ENCODE measurements at regions not wholly inside any gene's neighbourhood (a gene's known extent, or its start where the extent isn't known, plus 50 kb on each side); places are given as distances from the start of the nearest gene placed in this dataset.

DNA sequence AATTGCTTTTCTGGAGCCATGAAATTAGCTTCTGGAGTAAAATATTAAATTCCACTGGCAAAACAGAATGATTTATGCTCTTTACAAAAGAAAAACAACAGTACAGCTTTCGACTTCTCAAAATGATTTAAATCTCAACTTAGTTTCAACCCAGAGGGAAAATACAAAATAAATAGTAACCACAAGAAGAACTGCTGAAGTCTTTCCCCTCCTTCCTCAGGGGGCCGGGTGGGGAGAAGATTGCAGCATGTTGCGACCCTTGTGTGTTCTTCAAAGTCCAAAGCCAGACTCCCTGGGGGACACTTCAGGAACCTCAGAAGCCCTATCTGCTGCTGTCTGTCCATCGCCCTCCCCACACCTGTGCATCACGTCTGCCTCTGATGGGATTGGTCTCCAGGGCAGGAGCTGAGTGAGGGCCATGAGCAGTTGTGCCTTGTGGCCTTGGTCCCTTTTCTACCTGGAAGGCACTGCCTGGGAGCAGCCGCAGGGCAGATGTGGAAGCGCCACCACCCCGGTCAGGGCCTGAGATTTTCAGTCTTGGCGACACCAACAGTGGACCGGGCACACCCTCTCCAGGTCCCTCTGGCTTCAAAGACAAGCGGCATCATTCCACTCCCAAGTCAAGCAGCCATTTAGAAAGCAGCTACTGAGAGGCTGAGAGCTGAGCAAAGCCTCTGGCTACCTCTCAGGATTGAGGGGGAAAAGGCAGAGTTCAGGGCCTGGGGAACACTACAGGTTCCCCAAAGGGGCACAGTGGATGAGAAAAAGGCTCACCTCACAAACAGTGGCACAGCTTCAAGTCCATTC lies 210.1 kb upstream of the RAB6C start:
- Histone ChIP-seq H3K27me3 (ENCODE audit: low read length) (peaks cover 27% of the 10 kb centered on the region), H3K4me2 (ENCODE audit: low read length) (no peak overlapping the region), H2AFZ (ENCODE audit: low read length) (no peak overlapping the region), H3K27ac (ENCODE audit: low read length) (no peak overlapping the region), H3K4me1 (ENCODE audit: insufficient read depth, low read length) (no peaks in the 10 kb centered on the region), H4K20me1 (ENCODE audit: low read length) (no peaks in the 10 kb centered on the region), H3K79me2 (ENCODE audit: low read length) (no peaks in the 10 kb centered on the region), H3K4me3 (ENCODE audit: low read length) (no peak overlapping the region), H3K36me3 (ENCODE audit: low read depth, low read length) (no peaks in the 10 kb centered on the region), H3K9ac (ENCODE audit: low read length) (no peak overlapping the region), H3K9me2 (replicated peaks; ENCODE audit: low read length) (no peaks in the 10 kb centered on the region), H3K9me3 (ENCODE audit: low read length) (0 out of 2 replicates have a peak, but pooled peaks cover 4% of the 10 kb centered on the region), H3F3A (ENCODE audit: low read length, unreplicated experiment) (no peaks in the 10 kb centered on the region)
- CTCF ChIA-PET = no interaction called here
- no peak for ATAC-seq
- TF ChIP-seq EZH2phosphoT487 (IDR thresholded peaks at IDR 0.05; ENCODE audit: borderline replicate concordance, low read length) = no peak
- TF ChIP-seq, protein P1, sequence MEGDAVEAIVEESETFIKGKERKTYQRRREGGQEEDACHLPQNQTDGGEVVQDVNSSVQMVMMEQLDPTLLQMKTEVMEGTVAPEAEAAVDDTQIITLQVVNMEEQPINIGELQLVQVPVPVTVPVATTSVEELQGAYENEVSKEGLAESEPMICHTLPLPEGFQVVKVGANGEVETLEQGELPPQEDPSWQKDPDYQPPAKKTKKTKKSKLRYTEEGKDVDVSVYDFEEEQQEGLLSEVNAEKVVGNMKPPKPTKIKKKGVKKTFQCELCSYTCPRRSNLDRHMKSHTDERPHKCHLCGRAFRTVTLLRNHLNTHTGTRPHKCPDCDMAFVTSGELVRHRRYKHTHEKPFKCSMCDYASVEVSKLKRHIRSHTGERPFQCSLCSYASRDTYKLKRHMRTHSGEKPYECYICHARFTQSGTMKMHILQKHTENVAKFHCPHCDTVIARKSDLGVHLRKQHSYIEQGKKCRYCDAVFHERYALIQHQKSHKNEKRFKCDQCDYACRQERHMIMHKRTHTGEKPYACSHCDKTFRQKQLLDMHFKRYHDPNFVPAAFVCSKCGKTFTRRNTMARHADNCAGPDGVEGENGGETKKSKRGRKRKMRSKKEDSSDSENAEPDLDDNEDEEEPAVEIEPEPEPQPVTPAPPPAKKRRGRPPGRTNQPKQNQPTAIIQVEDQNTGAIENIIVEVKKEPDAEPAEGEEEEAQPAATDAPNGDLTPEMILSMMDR (conservative IDR thresholded peaks at IDR 0.05; ENCODE audit: low read depth, low read length) = no peak
- no TSS peak for BruUV-seq (replicated peaks)
- intact Hi-C loops (cut with micrococcal nuclease) = no loop called here
- POLR2A ChIA-PET (ENCODE audit: unreplicated experiment) = no interaction called here
- no peak for DNase-seq

DNA sequence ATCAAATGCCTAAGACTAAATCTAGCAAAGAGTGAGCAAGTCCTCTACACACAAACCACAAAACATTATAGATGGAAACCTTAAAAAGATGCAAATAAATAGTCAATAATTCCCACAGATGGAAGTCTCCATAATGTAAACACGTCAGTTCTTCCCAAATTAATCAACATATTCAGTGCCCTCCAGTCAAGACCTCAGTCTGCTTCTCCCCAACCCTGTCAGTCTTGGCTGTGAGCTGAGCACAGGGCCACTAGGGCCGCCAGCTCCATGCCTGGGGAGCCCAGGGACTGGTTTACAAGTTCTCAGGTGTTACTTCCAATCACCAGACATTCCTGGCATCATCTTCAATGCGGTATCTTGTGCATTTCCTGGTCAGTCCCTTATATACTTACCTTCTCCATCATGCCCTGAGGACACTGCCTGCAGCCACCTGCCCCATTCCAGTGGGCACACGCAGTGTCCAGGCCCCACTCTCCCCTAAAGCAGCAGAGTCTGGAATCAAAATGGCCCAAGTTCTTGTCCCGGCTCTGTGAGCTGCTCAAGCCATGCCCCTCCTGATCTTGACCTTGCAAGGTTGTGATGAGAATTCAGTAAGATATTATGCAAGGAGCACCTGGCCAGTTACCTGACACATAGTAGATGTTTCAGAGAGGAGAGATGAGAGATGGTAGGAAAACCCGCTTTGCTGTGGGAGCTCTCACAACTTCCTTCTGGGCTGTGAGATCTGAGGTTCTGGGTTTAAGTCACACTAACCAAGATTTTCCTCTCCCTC lies 207.9 kb upstream of the RAB6C start:
- TF ChIP-seq EZH2 (IDR thresholded peaks at IDR 0.05; ENCODE audit: low read length, unreplicated experiment) = no peak
- TF ChIP-seq, protein P1 (conservative IDR thresholded peaks at IDR 0.05; ENCODE audit: low read depth, low read length) = no peak
- TF ChIP-seq EZH2phosphoT487 (IDR thresholded peaks at IDR 0.05; ENCODE audit: borderline replicate concordance, low read length) = no peak
- no peaks in the 10 kb centered on the region for H3K9me2 ChIP-seq (replicated peaks; ENCODE audit: low read length)
- no peak overlapping the region for H2AFZ ChIP-seq (ENCODE audit: low read length)
- H3K4me2 ChIP-seq (ENCODE audit: low read length) = no peak overlapping the region
- H3K9me3 ChIP-seq (ENCODE audit: low read length) = 0 out of 2 replicates have a peak, but pooled peaks cover 4% of the 10 kb centered on the region
- ATAC-seq (no peak), DNase-seq (no peak)
- H3K79me2 ChIP-seq (ENCODE audit: low read length) = no peaks in the 10 kb centered on the region
- intact Hi-C loops (cut with micrococcal nuclease) = no loop called here
- H3K4me3 ChIP-seq (ENCODE audit: low read length) = no peak overlapping the region
- H3K27ac ChIP-seq (ENCODE audit: low read length) = no peak overlapping the region
- ChIA-PET POLR2A (ENCODE audit: unreplicated experiment) (no interaction called here), CTCF (no interaction called here)
- H3F3A ChIP-seq (ENCODE audit: low read length, unreplicated experiment) = no peaks in the 10 kb centered on the region
- H3K36me3 ChIP-seq (ENCODE audit: low read depth, low read length) = no peaks in the 10 kb centered on the region
- H3K4me1 ChIP-seq (ENCODE audit: insufficient read depth, low read length) = no peaks in the 10 kb centered on the region
- H4K20me1 ChIP-seq (ENCODE audit: low read length) = no peaks in the 10 kb centered on the region
- no TSS peak for BruUV-seq (replicated peaks)
- H3K9ac ChIP-seq (ENCODE audit: low read length) = no peak overlapping the region
- peaks cover 24% of the 10 kb centered on the region for H3K27me3 ChIP-seq (ENCODE audit: low read length)

DNA sequence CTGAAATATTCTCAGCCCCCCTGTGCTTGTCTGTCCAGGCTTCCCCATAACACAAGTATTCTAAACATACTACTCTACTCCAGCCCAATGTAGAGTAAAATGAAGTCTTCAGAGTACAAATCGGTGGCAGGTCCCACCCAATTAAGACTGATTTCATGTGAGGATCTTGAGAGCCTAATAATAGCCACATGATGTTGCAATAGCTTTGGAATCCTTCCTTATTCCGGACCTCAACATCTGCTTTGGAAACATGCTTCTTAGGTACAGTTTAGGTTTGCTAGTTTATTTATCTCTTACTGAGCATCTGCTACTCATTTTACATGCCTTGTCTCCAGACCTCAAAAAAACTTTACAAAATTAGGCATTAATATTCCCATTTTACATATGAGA lies 207.3 kb upstream of the RAB6C start:
- Histone ChIP-seq H2AFZ (ENCODE audit: low read length) (no peak overlapping the region), H3K4me1 (ENCODE audit: insufficient read depth, low read length) (no peaks in the 10 kb centered on the region), H3K36me3 (ENCODE audit: low read depth, low read length) (no peaks in the 10 kb centered on the region), H3F3A (ENCODE audit: low read length, unreplicated experiment) (no peaks in the 10 kb centered on the region), H3K9me2 (replicated peaks; ENCODE audit: low read length) (no peaks in the 10 kb centered on the region), H3K9ac (ENCODE audit: low read length) (no peak overlapping the region), H3K9me3 (ENCODE audit: low read length) (0 out of 2 replicates have a peak, but pooled peaks cover 4% of the 10 kb centered on the region), H3K4me3 (ENCODE audit: low read length) (no peak overlapping the region), H3K27ac (ENCODE audit: low read length) (no peak overlapping the region), H3K27me3 (ENCODE audit: low read length) (peaks cover 18% of the 10 kb centered on the region), H3K79me2 (ENCODE audit: low read length) (no peaks in the 10 kb centered on the region), H3K4me2 (ENCODE audit: low read length) (no peak overlapping the region), H4K20me1 (ENCODE audit: low read length) (no peaks in the 10 kb centered on the region)
- no peak for DNase-seq
- ChIA-PET POLR2A (ENCODE audit: unreplicated experiment) (no interaction called here), CTCF (no interaction called here)
- no peak for TF ChIP-seq EZH2 (IDR thresholded peaks at IDR 0.05; ENCODE audit: low read length, unreplicated experiment)
- TF ChIP-seq EZH2phosphoT487 (IDR thresholded peaks at IDR 0.05; ENCODE audit: borderline replicate concordance, low read length) = no peak
- TF ChIP-seq, protein P1 (conservative IDR thresholded peaks at IDR 0.05; ENCODE audit: low read depth, low read length) = no peak
- ATAC-seq = no peak
- BruUV-seq (replicated peaks) = no TSS peak
- intact Hi-C loops (cut with micrococcal nuclease) = no loop called here
